Urinary bladder (tissue), 3 donors: ENCODE measurements at regions not wholly inside any gene's neighbourhood (a gene's known extent, or its start where the extent isn't known, plus 50 kb on each side); places are given as distances from the start of the nearest gene placed in this dataset.

Source experiments
- DNase-seq: peaks from one replicate; pipeline ENCODE4 v3.0.0-alpha.2; 2015; ENCODE audit errors: extremely low spot score
- H3K27ac ChIP-seq: one replicate; pipeline ENCODE4 v1.5.1; 2013; ENCODE audit warnings: low read depth, mild to moderate bottlenecking, moderate library complexity
- H3K36me3 ChIP-seq: one replicate; pipeline ENCODE4 v1.6.1; 2013; ENCODE audit warnings: mild to moderate bottlenecking, moderate library complexity; ENCODE audit not compliant: insufficient read depth
- H3K4me1 ChIP-seq: one replicate; pipeline ENCODE4 v1.6.1; 2013; ENCODE audit warnings: mild to moderate bottlenecking, moderate library complexity; ENCODE audit not compliant: insufficient read depth
- H3K4me3 ChIP-seq: one replicate; pipeline ENCODE4 v1.5.1; 2013; ENCODE audit warnings: low read depth, low read length
- WGBS: extraction: QIAGEN DNeasy Blood & Tissue Kit; methylation state at CpG from one replicate; pipeline ENCODE4 v1.1.7; 2013; 5-methylcytosine and 5-hydroxymethylcytosine counted together
- donor health status: healthy with polysubstance abuse.
- donor health status: healthy.

DNA sequence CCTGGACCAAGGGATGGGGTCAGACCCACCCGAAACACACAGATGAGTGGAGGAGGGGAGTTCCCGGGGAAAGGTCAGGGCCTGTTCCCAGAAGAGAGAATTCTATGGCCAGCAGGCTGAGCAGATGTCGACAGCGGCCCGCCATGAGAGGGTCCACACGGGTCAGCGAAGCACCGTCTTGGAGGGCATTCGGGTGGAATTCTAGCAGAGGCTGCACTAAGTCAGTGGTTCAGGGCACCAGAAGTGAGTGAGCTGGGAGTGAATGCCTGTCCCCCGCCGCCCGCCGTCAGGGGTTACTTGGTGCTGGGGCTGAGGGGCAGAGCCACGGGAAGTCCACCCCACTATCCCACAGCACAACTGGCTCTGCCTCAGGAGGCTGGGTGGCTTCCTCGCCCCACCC is 96.2 kb upstream of the VSTM2B start:
- Histone ChIP-seq H3K4me1 (no peaks in the 10 kb centered on the region), H3K36me3 (no peaks in the 10 kb centered on the region), H3K27ac (no peak overlapping the region), H3K4me3 (no peak overlapping the region)
- DNase-seq = no peak
- WGBS = 87% methylated on average over 15 of the region's 15 CpGs

DNA sequence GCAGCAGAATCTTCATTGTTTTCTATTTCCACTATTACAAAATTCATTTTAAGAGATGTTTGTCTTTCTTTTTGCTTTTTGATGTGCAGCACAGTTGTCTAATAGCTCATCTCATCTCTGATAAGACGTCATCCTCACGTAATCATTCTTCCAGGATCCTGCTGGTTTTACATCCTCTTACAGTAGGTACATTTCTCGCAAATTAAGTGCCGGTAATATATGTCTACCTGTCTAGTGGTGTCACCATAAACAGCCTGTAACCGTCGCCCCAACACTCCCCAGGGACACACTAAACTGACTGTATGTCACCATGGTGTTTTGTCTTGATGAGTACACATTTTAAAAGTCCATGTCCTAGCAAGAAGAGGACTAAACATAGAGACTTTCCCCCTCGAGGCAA is 94.5 kb upstream of the VSTM2B start:
- DNase-seq = no peak
- Histone ChIP-seq H3K4me1 (no peaks in the 10 kb centered on the region), H3K4me3 (no peak overlapping the region), H3K27ac (no peak overlapping the region), H3K36me3 (no peaks in the 10 kb centered on the region)
- 61% methylated on average over 7 of the region's 7 CpGs for WGBS

DNA sequence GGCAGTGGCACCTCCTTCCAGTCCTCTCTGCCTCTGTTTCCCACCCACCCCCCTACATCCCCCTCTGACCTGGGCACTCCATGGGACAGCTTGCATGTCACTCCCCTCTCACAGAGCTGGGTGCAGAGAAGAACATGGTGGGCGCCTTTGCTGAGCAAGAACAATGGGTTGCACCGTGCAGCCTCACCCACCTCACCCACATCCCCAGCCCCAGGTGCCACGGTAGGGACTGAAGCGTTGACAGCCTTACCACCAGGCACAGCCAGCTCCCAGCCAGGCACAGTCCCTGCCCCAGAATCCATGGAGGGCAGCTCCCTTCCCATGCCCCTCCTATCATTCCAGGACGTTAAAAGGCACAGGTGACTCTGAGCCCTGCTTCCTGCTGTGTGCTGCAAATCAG is 93.1 kb upstream of the VSTM2B start:
- no peaks in the 10 kb centered on the region for H3K4me1 ChIP-seq
- DNase-seq = no peak
- 84% methylated on average over 5 of the region's 5 CpGs for WGBS
- no peaks in the 10 kb centered on the region for H3K36me3 ChIP-seq
- H3K4me3 ChIP-seq = no peak overlapping the region
- H3K27ac ChIP-seq = no peak overlapping the region

DNA sequence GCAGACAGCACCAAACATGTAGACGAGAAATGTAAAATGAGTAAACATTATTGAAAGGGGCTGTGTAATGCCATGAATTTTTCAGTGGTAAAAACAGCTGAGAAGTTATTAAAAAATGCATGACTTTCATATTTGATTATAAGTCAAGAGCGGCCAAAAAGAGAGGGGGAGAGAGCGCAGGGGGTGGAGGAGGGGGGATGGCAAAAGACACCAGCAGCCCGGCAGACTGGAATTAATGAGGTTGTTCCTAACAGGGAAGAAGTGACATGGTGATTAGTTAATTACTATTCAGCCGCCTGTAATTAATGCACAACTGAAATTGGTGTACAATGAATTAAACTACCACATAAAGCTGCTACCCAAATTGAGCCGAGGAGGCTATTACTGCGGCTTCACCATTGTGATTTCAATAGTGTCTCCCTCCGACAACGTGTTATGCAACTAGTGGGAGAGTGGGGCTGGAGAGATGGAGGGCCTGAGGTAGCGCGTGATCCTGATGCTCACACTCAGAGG is 89.1 kb upstream of the VSTM2B start:
- H3K4me1 ChIP-seq = no peaks in the 10 kb centered on the region
- no peak overlapping the region for H3K4me3 ChIP-seq
- 88% methylated on average over 11 of the region's 11 CpGs for WGBS
- no peak for DNase-seq
- no peak overlapping the region for H3K27ac ChIP-seq
- no peaks in the 10 kb centered on the region for H3K36me3 ChIP-seq

DNA sequence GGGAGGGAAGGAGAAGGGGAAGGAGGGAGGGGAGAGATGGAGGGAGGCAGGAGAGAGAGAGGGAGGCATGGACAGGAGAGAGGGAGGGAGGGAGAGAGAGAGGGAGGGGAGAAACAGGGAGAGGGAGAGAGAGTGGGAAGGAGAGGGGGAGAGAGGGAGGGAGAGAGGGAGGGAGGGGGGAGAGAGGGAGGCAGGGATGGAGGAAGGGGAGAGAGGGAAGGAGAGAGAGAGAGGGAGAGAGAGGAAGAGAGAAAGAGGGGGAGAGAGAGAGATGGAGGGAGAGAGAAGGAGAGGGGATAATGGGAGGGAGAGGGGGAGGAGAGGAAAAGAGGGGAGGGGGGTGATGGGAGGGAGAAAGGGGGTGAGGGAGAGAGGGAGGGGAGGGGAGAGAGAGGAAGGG is 86.8 kb upstream of the VSTM2B start:
- Histone ChIP-seq H3K4me1 (no peaks in the 10 kb centered on the region), H3K36me3 (no peaks in the 10 kb centered on the region), H3K4me3 (no peak overlapping the region), H3K27ac (no peak overlapping the region)
- no peak for DNase-seq

DNA sequence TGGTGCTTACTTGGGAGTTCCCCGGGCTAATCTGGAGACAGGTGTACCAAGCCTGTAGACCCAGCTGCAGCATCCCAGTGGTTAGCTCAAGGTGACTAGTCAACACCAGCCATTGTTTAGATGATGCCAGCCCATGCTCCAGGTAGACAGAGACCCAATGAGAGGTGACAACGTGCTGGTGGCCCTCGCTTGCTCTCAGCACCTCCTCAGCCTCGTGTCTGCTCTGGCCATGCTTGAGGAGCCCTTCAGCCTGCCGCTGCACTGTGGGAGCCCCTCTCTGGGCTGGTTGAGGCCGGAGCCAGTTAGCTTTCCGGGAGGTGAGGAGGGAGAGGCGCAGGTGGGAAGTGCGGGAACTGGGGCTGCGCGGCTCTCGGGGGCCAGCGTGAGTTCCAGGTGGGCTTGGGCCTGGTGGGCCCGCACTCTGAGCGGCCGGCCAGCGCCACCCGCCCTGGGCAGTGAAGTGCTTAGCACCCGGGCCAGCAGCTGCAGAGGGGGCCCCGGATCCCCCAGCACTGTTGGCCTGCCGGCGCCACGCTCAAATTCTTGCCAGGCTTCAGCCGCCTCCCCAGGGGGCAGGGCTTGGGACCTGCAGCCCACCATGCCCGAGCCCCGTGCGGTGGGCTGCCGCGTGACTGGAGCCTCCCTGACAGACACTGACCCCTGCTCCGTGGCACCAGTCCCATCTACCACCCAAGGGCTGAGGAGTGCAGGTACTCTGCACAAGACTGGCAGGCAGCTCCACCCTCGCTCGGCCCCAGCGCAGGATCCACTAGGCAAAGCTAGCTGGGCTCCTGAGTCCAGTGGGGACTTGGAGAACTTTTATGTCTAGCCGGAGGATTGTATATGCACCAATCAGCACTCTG is 85.9 kb upstream of the VSTM2B start:
- no peak for DNase-seq
- 88% methylated on average over 34 of the region's 34 CpGs for WGBS

DNA sequence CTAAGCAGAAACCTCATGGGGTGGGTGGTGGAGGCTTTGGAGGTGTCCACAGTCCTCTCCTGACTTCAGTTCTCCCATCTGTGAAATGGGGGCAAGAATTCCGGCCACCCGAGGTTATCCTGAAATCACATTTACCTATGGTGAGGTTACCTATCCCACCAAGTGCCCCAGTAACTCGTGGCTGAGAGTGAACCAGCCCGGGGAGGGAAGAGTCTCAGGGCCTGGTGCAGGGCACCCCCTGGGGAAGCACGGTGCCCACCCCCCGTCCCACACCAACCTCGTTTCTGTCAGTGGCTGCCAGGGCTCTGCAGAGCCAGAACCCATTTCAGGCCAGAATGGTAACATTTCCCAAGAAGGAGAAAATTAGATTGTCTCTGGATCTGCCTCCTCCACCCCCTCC is 83.7 kb upstream of the VSTM2B start:
- Histone ChIP-seq H3K4me1 (no peaks in the 10 kb centered on the region), H3K27ac (no peak overlapping the region), H3K36me3 (no peaks in the 10 kb centered on the region), H3K4me3 (no peak overlapping the region)
- 72% methylated on average over 7 of the region's 7 CpGs for WGBS
- DNase-seq = no peak

More for the DNA sequence above, 85.9 kb upstream of the VSTM2B start:
- no peak overlapping the region for H3K4me3 ChIP-seq
- H3K27ac ChIP-seq = no peak overlapping the region
- no peaks in the 10 kb centered on the region for H3K36me3 ChIP-seq
- no peaks in the 10 kb centered on the region for H3K4me1 ChIP-seq

DNA sequence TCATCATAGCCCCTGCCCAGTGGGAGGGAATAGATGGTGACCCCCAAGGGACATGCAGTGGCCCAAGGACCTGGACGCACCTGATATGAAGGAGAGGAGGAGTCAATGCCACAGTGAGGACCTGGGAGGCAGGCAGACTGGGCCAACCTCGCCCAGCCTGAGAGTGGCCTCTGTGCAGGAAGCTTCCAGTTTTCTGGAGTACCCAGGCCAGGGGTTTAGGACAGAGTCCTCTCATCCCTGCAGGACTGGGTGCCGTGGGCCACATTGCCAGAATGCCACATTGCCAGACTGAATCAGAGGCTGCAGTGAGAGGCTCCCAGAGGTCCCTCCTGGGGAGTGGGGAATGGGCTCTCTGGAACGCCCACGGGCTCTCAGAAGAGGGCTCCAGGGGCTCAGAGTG is 82.9 kb upstream of the VSTM2B start:
- Histone ChIP-seq H3K4me3 (no peak overlapping the region), H3K36me3 (no peaks in the 10 kb centered on the region), H3K4me1 (no peaks in the 10 kb centered on the region), H3K27ac (no peak overlapping the region)
- WGBS = 69% methylated on average over 5 of the region's 5 CpGs
- DNase-seq = no peak

DNA sequence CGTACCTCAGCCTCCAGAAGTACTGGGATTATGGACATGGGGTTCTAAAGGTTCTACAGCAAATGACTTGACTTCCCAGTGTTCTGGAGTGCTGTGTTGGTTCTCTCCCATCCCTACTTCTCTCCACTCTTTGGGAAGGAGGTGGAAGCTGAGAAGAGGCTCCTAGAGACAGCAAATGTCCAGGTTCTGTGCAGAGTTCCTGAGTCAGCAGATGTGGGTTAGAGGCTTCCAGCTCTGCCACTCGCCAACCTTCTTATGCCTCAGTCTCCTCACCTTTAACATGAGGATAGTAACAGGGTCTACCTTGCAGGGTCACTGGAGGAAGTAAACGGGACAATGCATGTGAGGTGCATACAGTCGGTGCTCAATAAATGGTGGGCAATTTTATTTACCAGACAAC is 80.5 kb upstream of the VSTM2B start:
- H3K36me3 ChIP-seq = no peaks in the 10 kb centered on the region
- H3K4me3 ChIP-seq = no peak overlapping the region
- WGBS = 73% methylated on average over 4 of the region's 4 CpGs
- DNase-seq = no peak
- no peaks in the 10 kb centered on the region for H3K4me1 ChIP-seq
- H3K27ac ChIP-seq = no peak overlapping the region

DNA sequence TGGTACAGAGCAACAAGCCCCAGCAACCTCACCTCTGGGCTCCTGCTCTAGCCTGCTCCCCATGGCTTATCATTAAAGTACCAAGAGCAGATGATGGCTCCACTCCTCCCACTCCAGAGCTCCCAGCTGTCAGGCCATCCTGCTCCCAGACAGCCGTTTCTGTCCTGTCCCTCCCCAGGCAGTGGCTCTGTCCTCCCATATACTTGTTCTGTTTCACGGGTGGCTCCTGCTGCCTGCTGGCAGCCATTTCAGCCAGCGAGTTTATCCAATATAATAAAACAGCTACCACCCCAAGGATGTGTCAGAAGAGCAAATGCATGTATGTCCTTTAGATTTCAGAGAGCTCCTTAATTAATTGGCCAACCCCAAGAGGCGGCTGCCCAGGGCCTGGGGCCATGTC is 79.4 kb upstream of the VSTM2B start:
- Histone ChIP-seq H3K4me3 (no peak overlapping the region), H3K4me1 (no peaks in the 10 kb centered on the region), H3K27ac (no peak overlapping the region), H3K36me3 (no peaks in the 10 kb centered on the region)
- 57% methylated on average over 4 of the region's 4 CpGs for WGBS
- DNase-seq = no peak

DNA sequence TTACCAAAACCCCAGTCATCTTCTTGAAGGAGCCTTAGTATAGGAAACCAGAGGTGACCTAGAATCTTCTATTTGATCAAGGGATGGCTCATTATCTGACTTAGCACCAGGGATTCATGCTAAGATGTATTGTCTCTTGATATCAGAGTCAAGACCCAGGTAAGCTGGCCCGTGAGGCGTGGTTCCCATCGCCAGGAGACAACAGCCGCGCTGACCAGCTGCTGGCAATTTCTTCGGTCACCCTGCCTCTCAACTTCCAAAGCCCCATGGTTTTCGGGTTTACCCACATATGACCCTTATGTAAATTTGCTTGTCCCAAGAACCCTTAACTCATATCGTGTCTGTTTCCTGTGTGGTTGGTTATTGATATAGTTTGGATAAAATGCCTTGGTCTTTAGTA is 77.7 kb upstream of the VSTM2B start:
- no peak for DNase-seq
- Histone ChIP-seq H3K27ac (no peak overlapping the region), H3K36me3 (no peaks in the 10 kb centered on the region), H3K4me1 (no peaks in the 10 kb centered on the region), H3K4me3 (no peak overlapping the region)
- WGBS = 93% methylated on average over 8 of the region's 8 CpGs

DNA sequence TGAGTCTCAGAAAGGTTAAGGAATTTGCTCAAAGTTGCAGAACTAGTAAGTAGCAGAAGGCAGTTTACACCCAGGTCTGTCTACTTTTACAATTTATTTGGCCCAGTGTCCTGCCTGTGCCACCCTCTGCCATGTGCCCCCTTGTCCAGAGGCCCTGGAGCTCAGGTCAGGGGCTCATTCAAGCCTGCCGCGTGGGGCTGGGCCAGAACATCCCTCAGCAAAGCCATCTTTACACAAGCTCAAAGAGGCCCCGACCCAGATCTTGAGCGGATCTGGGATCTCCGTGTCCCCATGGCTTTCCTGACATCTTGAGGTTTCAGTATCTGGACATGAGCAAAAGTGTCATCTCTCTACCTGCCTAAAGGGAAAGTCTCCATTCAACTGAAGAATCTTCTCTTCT is 76.4 kb upstream of the VSTM2B start:
- Histone ChIP-seq H3K36me3 (no peaks in the 10 kb centered on the region), H3K27ac (no peak overlapping the region), H3K4me1 (no peaks in the 10 kb centered on the region), H3K4me3 (no peak overlapping the region)
- no peak for DNase-seq
- WGBS = 87% methylated on average over 5 of the region's 5 CpGs

DNA sequence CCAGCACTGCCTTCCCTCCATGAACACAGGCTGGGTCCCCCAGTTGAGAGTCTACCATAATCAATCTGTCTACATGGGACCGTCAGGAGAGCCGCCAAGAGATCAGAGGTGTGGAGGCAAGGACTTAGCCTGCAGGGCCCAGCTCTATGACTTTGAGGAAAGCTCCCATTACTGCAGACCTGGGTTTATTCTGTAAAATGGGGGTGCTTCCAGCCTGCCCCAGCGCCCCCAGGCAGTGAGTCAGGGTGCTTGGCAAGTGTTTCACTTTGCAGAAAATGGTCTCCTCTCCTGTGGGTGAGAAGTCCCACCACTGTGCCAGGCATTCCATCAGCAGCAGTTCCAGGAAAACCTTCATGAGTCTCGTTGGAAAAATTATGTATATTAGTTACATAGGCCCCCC is 75.5 kb upstream of the VSTM2B start:
- no peak for DNase-seq
- Histone ChIP-seq H3K4me1 (no peaks in the 10 kb centered on the region), H3K4me3 (no peak overlapping the region), H3K27ac (no peak overlapping the region), H3K36me3 (no peaks in the 10 kb centered on the region)
- WGBS = 70% methylated on average over 4 of the region's 4 CpGs

DNA sequence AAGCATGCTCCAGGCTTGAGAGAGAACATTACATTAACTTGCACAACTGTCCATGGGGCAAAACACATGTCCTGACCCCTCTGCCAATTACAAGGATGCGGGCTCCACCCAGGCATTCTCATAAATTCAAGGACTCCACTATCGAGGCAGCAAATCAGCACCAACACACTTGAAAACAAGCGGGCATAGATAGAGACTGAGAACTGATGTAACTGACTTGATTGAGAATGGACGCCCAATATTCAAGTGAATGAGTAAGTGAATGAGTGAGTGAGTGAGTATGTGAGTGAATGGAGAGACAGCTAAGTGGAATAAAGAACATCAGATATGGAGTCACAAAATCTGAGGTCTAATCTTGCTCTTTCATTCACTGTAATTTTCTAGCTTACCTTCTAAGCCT is 75.0 kb upstream of the VSTM2B start:
- H3K4me3 ChIP-seq = no peak overlapping the region
- no peaks in the 10 kb centered on the region for H3K36me3 ChIP-seq
- DNase-seq = no peak
- no peak overlapping the region for H3K27ac ChIP-seq
- H3K4me1 ChIP-seq = no peaks in the 10 kb centered on the region
- 85% methylated on average over 4 of the region's 4 CpGs for WGBS
